AG10803 (cell line): ENCODE measurements at regions not wholly inside any gene's neighbourhood (a gene's known extent, or its start where the extent isn't known, plus 50 kb on each side); places are given as distances from the start of the nearest gene placed in this dataset.

ENCODE experiments used
- DNase-seq: peaks from one replicate; pipeline ENCODE4 v3.0.0; 2010; ENCODE audit warnings: low read depth
- H3K4me3 ChIP-seq: 2 replicates; pipeline ENCODE4 v1.5.1; 2011; ENCODE audit warnings: mild to moderate bottlenecking, low read length, control low read depth
- TF ChIP-seq, protein P1 (sequence below): conservative IDR thresholded peaks from 2 replicates; pipeline ENCODE4 v1.5.1; 2011; ENCODE audit warnings: mild to moderate bottlenecking, low read length, control low read depth, inconsistent platforms

DNA sequence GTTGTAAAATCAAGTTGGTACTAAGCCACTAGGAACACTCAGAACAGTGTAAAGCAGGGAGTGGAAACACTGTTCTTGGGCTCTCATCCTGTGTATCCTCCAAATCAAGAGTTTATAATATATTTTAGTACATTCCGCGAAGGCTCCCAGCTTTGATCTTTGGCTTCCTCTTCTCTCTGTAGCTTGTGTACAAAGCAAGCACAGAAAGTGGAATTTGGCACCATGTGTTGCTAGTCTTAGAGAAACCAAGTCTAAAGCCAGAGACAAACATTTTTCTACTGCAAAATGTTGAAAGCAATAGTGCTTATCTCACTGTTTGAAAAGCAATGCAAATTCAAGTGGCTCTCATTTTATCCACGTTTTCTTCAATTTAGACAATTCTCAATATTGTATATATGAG is 1893.3 kb upstream of the WWC1 start:
- H3K4me3 ChIP-seq = no peak overlapping the region
- TF ChIP-seq, protein P1, sequence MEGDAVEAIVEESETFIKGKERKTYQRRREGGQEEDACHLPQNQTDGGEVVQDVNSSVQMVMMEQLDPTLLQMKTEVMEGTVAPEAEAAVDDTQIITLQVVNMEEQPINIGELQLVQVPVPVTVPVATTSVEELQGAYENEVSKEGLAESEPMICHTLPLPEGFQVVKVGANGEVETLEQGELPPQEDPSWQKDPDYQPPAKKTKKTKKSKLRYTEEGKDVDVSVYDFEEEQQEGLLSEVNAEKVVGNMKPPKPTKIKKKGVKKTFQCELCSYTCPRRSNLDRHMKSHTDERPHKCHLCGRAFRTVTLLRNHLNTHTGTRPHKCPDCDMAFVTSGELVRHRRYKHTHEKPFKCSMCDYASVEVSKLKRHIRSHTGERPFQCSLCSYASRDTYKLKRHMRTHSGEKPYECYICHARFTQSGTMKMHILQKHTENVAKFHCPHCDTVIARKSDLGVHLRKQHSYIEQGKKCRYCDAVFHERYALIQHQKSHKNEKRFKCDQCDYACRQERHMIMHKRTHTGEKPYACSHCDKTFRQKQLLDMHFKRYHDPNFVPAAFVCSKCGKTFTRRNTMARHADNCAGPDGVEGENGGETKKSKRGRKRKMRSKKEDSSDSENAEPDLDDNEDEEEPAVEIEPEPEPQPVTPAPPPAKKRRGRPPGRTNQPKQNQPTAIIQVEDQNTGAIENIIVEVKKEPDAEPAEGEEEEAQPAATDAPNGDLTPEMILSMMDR = no peak
- DNase-seq = no peak

DNA sequence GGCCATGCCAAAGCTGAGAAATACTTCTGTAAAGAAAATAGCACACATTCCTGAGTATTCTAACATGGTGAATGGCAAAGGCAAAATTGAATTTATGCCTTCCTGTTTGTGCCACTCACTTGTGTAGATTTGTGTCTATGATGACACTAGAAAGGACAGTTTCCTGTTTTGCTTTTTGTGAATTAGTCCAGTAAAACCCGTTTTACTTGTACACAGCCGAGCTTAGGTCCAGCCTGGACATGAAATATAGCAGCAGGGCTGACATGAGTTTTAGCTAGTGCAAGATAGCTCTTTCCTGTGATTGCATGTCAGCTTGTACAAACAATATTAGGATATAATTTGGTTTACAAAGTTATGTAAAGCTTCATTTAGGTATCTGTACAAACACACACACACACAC is 1891.7 kb upstream of the WWC1 start:
- TF ChIP-seq, protein P1 = no peak
- no peak overlapping the region for H3K4me3 ChIP-seq
- no peak for DNase-seq

DNA sequence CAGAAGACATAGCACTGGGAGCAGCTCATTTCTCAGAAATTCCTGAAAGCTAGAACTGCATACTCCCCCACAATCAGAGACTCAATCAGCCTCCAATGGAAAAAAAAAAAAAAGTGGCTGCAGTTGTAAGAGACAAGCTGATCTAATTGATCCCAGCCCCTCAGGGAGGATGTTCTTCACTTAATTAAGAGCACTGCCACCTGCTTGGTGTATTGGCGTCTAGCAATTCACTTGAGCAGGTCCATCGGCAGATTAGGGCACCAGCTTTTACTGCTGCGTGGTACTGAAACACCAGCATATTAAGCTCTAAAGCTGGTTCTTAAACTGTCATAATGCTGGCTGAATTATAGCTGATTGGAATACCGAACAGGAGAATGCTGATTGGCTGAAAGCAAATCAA is 1890.1 kb upstream of the WWC1 start:
- TF ChIP-seq, protein P1 = no peak
- no peak for DNase-seq
- H3K4me3 ChIP-seq = no peak overlapping the region

DNA sequence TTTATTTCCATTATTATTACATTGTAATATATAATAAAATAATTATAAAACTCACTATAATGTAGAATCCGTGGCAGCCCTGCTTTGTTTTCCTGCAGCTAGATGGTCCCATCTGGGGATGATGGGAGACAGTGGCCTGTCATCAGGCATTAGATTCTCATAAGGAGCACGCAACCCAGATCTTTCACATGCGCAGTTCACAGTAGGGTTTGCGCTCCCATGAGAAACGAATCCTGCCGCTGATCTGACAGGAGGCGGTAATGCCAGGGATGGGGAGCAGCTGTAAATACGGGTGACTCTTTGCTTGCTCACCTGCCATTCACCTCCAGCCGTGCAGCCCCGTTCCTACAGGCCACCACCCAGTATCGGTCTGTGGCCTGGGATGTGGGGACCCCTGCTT is 1879.3 kb upstream of the WWC1 start:
- no peak for DNase-seq
- TF ChIP-seq, protein P1 = no peak

DNA sequence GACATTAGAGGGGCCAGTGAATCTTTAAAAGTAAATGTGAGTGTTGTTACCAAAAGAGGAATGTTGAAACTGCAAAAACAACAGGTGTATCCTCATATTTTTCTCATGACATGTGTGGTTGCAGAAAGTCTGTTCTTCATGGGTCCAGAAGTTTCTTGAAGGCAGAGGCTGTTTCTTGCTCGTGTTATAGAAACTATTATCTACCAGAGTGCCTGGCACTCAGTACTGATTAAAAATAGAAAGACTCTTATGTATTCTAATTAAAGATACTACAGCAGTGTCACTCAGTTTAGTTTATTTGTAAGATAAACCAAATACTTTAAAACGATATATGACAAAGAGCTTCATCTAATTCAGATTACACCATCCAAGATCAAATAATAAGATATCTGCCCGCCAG is 1864.2 kb upstream of the WWC1 start:
- TF ChIP-seq, protein P1 = no peak
- no peak overlapping the region for H3K4me3 ChIP-seq
- DNase-seq = no peak

More for the DNA sequence above, 1879.3 kb upstream of the WWC1 start:
- H3K4me3 ChIP-seq = no peak overlapping the region

DNA sequence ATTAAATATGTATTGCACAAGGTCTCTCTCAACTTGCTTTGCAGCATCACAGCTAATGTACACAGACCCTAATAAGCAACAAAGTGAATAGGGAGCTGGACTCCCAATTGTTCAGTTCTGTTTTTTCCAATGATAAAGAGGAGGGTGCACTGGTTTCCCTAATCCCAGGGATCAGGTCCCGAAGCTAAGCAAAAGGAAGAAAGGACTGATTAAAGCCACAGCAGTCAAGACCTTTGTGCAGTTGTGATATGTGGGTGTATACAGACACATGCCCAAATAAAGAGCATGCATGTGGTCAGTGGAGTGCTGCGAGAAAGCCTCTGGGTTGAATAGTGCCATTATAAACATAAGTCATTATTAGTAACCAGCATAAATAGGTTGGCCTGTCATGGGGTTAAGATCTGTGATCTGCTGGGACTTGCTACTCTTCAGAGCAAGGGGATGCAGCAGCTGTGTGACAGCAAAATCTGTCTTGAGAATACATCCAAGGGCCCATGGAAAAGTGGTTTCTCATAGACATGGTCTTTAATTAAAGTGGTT is 1863.1 kb upstream of the WWC1 start:
- TF ChIP-seq, protein P1 = no peak
- no peak for DNase-seq
- H3K4me3 ChIP-seq = no peak overlapping the region

DNA sequence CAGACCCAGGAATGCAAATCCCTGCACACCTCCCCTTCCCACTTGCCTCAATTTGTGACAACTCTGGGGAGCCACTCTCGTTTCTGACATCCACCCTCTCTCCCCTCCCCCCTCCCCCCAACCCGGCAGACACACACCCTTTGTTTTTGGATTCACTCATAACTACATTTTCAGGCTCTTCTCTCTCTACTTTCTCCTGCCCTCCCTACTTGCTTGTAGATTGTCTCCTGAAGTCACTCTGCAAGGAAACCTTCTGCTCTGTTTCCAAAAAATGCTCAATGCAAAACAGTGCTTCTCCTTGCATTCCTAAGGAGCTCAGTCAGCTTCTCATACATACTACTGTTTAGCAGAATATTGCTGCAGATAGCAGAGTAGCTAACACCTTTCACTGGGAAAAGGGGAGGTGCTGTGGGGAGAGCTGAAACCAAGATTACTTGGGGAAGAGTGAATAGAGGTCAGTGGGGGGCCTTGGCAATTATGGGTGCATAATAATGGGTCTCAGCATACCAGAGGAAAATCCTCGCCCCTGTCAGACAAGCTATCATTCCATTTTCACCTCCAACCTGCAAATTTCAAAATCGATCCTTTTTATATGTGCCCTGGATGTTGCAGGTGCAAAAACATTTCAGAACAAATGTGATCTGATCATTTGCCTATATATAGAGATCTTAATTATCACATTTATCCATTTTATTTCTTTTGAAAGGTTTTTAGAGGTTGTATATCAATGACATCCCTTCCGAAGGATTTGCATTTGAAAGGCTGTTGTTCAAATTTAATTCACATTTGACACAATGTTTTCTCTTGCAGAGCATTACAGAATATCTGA is 1860.7 kb upstream of the WWC1 start:
- TF ChIP-seq, protein P1 = no peak
- no peak overlapping the region for H3K4me3 ChIP-seq
- DNase-seq = no peak
